Umbilical cord (tissue), 1 donor: ENCODE measurements at regions not wholly inside any gene's neighbourhood (a gene's known extent, or its start where the extent isn't known, plus 50 kb on each side); places are given as distances from the start of the nearest gene placed in this dataset.
A peak's percentile ranks its signal among the peaks of the same experiment; 100 is the strongest.

Source experiments
- DNase-seq: peaks from one replicate; pipeline ENCODE4 v3.0.0-alpha.2; 2015; ENCODE audit warnings: low spot score

DNA sequence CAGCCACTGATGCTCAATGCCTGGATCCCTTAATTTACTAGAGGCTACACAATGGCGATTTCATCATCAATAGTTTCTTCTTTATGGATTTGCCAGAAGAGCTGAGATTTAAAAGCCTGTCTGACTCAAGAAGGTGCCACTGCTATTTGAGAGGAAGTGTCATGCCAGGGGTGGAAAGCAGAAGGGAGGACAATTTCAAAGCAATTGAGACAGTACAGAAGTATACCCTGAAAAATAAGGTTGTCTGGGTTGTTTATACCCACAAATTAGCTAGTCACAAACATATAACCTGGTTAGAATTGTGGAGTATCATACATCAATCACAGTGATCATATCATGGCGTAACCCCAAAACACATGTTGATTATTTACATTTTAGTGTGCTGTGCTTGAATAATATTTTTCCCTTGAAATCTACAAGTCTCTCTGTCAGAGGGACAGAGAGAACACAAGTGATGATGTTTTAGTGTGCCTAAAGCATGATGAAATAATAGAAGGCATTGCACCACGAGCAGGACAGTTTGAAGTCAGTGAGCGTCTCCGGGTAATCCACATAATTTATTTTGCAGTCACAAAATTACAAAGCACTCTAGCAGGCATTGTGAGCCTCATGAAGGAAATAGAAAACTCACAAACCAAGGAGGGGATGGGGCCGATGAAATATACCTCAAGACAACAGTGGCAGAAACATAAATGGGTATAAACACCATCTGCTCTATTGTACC, 312.2 kb upstream of the SPRED2 start:
- no peak for DNase-seq

DNA sequence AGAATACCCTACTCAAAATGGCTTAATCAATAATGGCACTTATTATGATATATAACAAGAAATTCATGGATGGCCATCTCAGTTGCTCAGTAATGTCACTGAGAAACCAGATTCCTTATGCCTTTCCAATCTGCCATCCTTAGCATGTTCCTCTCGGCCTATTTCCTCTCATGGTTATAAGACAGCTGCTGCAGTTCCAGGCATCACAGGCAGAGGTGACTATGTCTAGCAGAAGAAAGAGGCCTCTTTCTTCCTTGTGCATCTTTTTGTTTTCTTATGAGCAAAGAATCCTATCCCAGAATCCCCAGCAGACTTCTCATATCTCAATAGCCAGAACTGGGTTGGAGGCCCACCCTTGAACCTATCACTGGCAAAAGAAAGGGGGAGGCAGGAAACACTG, 310.6 kb upstream of the SPRED2 start:
- DNase-seq = no peak

DNA sequence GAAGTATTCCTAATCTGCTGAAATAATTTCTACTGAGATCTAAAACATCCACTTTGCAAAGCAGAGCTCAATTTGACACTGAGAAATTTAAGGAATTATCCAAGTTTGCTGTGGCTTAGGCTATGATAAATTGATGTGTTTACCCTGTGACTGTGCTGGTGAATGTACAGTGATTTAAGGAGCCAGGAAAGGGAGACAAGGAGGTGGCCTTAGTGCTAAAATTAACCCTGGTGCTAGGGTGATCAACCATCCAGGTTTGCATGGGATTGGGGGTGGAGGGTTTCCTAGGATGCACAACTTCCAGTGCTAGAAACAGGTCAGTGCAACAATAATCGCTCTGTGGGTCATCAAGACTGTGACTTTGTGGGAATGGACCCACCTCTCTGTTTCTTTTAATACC, 307.5 kb upstream of the SPRED2 start:
- no peak for DNase-seq

DNA sequence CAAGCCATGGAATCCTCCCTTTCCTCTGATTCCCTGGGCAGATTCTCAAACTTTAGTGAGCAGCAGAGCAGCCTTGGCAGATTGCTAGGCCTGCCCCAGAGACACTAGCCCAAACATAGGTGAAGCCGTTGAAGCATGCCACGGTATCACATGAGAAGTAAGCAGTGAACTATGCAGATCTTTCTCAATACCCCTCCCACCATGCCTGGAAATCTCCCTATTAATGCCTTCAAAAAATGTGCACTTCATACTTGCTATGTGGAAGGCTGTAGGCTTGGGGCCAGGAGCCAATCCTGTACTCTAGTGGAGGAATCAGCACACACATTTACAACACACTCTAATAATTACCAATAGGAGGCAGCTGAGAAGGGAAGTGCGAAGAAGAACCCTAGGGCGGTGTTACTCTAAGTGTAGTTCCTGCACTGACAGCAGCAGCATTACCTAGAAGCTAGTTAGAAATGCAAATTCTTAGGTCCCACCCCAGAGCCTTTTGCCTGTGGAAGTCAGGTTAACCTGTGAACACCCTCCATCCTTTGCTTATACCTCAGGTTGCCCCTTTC, 305.1 kb upstream of the SPRED2 start:
- DNase-seq = no peak

DNA sequence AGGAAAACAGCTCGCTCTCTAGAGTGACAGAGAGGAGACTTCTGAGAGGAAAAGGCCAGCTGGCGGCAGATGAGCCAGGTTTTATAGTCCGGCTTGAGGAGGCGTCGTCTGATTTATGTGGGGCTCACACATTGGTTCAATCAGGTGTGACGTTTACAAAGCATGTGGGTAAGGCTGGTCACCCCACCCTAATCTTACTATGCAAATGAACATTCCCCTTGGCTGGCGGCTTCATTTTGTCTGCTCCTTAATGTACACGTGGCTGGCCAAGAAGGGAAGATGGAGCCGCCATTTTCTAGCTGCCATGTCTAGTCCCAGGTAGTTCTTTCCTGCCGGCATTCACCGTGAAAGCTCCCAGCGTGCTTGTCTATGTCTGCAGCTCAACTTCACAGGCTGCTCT, 299.1 kb upstream of the SPRED2 start:
- no peak for DNase-seq

DNA sequence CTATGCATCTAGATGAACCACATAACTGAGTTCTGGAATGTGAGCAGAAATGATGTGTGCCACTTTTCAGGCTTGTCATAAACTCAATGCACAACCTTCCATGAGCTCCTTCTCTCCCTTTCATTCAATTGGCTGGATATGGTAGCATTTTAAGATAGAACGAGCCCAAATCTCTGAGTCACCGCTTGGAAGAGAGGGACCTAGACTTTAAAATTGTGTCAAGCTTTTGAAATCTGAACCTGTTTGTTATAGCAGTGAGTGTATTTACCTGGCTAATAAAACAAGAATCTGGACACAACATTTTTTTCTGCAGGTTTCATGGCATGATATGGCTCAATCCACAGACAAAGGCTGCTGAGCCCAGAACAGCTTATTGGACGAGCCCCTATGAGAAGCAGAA, 297.8 kb upstream of the SPRED2 start:
- DNase-seq = no peak

DNA sequence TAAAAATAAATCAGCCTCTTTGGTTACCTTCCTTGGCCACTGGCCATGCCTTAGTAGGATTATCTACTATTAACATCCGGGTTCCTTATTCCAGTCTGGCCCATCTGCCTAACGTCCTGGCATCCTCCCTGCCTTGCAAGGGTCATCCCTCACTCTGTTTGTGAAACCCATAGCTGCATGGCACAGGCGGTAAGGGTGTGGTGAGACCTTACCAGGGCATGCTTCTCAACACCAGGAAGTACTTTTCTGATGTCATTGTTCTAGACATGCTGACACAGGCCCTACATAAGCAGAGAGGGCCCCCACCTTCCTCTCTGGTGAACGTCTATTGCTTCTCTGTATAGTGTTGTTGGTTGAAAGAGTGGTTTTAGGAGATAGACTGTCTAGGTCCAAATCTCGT, 296.8 kb upstream of the SPRED2 start:
- no peak for DNase-seq

DNA sequence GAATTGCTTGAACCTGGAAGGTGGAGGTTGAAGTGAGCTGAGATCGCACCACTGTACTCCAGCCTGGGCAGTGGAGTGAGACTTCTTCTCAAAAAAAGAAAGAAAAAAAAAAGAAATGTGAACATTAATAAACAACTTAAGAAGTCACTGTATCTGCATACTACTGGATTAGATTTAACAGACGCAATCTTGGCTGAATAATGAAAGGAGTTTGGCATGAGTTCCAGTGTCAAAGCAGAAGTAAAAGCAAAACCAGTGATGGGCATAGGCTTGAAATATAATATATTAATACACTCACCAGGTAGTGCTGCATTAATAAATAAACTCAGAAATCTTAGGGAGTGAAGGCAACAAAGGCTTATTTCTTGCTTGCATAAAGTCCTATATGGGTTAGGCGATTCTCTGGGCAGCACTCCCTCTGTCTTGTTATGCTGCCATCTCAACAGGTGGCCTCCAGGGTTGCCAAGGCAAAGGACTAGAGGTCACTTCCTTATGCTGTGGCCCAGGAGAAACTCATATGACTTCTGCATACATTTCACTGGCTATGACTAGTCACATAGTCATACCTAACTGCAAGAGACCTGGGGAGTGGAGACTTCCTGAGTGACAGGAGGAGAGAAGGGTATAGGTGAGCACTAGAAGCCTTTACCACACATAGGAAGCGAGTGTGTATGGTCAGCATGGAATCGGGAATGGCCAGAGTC, 296.2 kb upstream of the SPRED2 start:
- no peak for DNase-seq

DNA sequence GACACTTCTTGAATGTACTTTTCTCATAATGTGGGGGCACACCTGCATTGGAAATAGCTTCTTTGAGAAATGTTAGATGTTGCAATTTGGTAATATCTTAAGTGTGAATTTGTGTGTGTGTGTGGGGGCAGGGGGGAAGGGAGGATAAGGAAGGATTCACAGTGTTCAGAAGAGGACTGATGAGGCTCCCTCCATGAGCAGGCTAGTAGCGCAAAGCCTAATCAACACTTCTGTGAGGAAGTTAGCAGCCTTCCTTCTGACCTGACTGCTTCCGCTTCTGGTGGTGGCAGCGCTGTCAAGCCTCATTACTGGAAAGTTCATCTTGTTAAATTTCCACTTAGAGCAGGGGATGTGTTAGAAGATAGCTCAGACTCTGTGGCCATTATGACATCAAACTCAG, 295.4 kb upstream of the SPRED2 start:
- DNase-seq = no peak

DNA sequence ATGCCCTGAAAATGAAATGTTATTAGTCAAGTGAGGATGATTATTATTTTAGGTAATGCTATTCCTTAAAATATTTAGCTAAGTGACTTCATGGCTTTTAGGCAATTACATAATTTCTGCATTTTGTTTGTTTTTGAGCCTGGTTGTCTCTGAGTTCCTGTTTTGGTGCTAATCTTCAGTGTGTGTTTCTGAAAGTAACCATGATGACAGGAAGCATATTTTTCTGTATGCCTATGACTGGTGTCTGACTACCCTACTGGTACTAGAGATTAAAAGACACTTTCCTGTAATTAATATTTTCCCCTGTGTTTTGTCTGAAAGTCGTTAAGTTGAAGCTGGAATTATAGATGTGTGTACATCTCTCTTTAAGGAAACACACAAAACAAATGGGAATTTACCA, 295.0 kb upstream of the SPRED2 start:
- DNase-seq = no peak

DNA sequence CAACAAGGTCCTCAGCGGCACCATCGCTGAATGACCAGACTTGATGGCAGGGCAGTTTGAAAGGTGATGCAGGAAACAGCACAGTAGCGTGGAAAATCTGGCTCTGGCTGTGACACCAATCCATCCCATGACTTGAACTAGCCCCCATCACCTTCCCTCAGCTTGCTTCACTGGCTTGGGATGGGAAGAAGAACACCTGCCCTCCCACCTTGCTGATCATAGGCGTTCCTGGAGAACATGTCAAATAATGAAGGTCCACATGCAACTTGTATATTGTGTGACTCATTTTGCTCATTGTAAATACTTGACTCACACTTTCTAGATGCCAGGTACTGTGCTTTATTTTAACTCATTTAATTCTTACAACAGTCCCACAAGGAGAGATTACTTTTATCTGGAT, 292.4 kb upstream of the SPRED2 start:
- DNase-seq = no peak

DNA sequence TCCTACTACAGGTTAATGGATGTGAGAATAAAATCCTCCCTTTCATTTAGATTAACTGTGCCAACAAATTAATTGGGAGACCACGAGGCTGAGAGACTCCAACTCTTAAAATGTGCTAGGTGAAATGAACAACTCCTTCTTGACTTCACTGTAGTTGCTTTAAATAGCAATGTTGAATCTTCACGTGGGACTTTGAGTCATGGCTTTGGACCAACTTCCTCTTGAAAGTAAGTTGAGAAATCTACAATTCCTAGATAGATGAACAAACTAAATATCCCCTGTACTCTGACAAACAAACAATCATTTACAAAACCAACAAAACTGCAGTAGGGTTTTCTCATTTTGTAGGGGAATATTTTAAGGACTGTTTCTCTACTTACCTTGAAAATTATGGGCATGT, 291.9 kb upstream of the SPRED2 start:
- no peak for DNase-seq

DNA sequence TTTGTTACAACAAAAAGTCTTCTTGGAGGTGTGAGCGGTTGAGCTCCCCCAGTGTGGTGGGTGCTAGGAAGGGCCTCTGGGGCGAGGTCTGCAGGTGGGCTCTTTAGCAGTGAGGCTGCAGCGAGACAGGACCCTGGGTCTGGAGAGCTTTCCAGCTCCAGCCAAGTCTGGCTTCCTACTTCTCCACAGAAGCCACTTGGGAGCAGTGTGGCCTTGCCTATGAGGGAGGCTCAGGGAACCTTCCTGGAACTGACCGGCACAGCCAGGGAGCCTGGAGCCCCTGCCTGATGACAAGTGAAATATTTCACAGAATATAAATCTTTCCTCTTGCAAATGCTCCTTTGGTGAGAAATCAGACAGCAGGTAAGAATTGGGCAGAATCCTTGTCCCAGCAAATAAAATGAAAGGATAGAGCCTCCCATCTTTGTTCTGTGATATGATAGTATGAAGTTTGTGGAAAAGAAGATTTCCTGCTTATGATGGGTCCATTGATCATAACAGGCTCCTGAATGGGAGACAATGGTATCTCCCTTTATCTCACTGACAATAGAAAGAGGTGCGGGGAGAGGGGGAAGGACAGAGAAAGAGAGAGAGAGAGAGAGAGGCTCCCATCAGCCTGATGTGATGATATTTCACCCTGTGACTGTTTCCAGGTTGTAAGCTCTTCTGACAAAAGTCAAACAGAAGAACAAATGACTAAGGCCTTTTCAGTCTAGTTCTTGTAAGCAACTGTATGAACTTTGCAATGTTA, 289.8 kb upstream of the SPRED2 start:
- peak; percentile 82 for DNase-seq

DNA sequence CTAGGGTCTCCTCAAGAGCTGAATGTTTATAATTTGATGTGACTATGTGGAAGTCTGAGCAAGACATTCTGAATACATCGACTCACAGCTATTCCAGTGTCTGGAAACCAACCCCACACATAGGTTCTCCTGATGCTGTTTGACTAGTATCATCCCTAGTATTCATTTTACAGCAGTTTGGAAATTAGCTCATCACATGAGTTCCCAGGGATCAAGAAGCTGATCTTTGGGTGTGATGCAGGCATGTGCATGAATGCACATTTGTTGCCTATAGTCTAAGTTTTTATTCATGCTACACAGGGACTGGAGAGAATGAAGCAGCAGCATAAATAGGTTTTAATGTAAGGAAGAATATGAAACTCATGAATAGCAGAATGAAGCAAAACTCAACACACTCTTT, 284.3 kb upstream of the SPRED2 start:
- no peak for DNase-seq

DNA sequence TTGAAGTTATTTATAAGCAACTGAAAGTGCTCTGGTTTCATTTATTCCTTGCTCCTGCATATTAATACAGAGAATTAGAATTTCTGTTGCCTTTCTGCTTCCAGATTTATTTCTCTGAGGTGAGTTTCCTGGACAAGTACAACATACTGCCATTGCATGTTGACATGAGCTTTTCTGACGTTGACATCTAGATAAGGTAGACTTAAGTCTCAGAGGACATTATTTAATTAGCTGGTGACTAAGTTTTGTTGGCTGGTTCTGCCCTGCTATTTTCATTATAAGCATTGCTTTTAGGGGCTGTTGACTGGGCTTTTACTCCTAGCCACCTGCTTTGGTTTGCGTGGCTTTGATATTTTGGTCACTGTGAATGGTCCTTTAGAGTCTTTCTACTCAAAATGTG, 282.9 kb upstream of the SPRED2 start:
- DNase-seq = no peak

DNA sequence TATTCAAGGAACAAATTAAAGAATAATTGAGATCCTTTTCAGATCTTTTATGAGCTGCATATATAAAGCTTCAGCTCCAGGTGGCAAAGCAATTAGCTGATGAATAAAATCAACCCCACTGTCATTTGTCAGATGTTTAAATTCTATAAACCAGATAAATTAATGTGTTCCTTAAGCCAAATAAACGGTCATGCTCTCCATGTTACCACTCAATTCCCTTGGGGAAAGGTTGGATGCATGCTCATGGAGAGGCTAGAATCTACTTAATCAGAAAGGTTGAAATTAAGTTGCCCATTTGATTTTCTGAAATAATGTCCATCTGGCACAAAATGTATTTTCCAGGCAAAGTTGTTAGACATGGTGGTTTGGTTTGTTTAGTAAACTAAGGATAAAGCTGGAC, 282.5 kb upstream of the SPRED2 start:
- DNase-seq = no peak

DNA sequence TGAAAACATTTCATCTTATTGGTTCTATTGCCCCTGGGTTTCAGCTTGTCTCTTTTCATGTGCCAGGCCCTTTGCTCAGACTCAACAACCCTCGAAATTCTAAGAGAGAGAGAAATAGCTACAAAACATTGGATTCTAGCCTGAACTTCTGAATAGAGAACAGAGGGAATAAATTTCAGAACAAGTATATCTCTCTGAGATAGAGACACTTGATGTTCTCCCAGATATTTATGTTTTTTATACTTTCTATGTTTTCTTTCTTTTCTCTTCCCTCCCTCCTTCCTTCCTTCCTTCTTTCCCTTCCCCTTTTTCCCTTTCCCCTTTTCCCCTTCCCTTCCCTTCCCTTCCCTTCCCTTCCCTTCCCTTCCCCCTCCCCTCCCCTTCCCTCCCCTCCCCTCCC, 279.5 kb upstream of the SPRED2 start:
- DNase-seq = no peak

DNA sequence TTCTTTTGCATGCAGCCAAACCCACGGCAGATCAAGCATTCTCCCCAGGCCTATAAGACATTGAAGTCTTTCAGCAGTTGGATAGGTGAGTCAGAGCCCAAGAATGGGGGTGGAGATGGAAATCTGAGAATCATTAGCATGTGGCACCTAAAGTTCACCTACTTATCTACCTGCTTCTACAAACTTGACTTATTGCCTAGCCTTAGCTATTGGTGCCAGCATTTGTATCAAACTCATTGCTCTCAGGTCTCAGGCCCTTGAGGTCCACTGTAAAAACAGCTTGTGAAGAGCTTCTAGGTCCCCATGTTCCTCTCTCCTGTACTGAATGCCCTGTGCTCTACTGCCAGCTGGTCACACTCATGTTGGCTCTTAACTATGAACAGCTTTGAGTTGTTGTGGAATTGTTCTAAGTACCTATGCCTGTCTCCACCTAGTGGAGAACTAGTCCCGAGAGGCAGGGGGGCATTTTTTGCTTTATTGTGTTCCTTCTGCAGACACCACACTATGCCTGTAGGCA, 278.4 kb upstream of the SPRED2 start:
- no peak for DNase-seq

DNA sequence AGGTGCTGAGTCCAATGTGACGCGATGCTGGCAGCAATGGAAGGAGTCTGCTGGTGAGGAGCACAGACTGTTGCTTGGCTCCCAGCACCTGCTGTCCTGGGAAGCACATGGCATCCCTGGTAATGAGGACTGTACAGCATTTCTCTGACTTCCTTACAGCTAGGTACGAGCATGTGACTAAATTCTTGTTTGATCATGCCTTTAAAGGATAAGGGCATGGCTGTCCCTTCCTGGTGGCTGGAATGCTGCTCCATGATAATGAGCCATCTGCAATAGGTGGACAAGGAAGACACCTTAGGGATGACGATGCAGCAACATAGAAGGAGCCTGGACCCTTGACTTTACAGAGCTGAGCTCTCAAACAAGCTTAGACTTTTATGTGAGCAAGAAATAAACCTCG, 278.0 kb upstream of the SPRED2 start:
- DNase-seq = no peak

DNA sequence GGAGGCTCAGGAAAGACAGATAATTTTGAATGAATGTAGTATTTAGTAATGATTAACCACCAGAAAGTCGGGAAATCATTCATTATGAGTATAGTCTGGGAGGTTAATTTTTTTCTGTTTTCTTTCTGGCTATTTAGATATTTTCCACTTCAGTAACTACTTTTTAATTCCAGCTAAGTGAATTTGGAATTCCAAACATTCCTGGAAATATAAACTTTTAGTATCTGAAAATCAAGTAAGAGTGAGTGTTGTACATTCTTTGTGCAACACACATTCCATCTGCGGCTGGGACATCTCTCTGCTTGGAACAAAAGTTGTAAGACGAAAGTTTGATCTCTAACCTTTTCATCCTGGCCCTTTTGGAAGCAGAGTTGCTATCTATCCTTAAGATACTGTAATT, 275.7 kb upstream of the SPRED2 start:
- DNase-seq = peak; percentile 10

DNA sequence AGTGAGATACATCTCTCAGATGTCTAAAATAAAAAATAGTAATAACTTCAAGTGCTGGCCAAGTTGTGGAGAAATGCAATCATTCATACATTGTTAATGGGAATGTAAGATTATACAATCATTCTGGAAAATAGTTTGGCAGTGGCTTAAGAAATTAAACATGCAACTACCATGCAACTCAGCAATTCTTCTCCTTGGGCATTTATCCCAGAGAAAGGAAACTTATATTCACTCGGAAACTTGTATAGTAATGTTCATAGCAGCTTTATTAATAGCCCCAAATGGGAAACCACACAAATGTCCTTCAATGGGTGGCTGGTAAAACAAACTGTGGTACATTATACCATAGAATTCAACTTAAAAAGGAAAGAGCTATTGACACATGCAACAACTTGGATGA, 274.0 kb upstream of the SPRED2 start:
- DNase-seq = no peak

DNA sequence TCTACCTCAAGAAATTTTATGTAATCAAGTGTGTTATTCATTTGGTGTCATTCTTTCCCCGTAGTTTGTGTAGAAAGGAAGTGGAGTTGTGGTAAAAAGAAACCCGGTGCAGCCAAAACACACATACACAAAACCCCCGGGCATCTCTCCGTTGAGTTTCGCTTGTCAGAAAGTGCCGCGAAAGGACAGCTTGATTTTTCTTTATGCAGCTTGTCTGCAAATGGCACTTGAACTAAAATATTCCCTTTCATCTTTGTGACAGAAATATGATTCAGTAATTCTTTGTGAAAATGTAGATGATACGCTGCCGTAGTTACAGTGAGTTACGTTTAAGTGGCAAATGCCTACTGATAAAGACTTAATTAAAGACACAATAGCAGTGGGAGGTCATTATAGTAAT, 268.8 kb upstream of the SPRED2 start:
- DNase-seq = no peak
